ENCODE measurements at regions not wholly inside any gene's neighbourhood (a gene's known extent, or its start where the extent isn't known, plus 50 kb on each side); places are given as distances from the start of the nearest gene placed in this dataset.

DNA sequence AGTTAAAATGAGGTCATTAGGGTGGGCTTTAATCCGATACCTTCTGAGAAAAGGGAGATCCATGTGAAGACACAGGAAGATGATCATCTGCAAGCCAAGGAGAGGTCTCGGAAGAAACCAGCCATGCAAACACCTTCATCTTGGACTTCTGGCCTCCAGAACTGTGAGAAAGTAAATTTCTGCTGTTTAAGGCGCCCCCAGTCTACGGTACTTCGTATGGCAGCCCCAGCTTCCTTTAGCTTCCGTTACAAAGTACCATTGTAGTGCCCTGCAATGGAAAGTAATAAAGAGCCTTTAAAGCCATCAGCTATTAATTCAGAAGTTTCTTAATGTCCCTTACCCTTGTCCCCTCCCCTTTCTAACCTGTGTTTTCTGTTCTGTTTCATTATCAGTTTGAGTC, 308.1 kb downstream of the AACS start:
- DNase-seq = no peak

GRCh38 chr12:125376422-125376821, 311.2 kb downstream of the AACS start:
- no peak for DNase-seq

DNA sequence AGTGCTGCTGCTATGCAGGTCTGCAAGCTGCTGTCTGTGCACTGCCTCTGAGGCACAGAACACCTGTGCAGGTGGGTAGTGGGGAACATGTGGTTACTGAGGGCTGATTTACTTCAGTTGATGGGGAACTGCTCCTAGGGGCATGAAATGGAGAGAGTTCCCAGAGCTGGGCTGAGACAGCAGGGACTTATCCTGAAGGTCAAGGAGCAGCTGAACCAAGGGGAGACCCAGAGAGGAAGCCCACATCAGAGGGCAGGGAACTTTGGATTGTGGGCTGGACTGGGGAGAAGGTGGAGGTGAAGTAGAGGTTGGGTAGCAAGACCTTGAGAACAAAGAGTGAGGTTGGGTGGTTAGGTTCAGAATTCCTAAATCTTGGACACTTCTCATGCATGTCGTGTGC, 311.9 kb downstream of the AACS start:
- DNase-seq = no peak

- no peak for DNase-seq
Measured at GRCh38 chr12:125381373-125381772, 316.1 kb downstream of the AACS start.

DNA sequence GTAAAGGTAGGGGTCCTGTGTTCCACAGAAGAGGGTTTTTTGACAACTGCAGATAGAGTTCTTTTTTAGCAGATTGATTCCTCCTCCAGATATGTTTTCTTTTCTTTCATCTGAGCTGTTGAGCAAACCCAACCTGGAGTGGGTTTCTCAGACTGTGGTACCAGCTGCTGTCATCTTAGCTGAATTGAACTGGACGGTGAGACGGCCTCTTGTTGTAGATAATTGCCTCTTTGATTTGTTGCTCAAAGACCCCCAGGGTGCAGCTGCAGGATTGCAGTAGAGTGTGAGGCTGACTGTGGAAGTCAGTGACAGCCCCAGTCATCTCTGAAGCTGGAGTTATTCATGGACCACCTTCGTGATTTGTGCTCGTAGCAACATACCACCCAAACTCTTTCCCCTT, 317.7 kb downstream of the AACS start:
- no peak for DNase-seq

GRCh38 chr12:125386652-125387051, 321.4 kb downstream of the AACS start:
- DNase-seq = no peak

GRCh38 chr12:125387206-125387605, 322.0 kb downstream of the AACS start:
- DNase-seq = no peak

DNA sequence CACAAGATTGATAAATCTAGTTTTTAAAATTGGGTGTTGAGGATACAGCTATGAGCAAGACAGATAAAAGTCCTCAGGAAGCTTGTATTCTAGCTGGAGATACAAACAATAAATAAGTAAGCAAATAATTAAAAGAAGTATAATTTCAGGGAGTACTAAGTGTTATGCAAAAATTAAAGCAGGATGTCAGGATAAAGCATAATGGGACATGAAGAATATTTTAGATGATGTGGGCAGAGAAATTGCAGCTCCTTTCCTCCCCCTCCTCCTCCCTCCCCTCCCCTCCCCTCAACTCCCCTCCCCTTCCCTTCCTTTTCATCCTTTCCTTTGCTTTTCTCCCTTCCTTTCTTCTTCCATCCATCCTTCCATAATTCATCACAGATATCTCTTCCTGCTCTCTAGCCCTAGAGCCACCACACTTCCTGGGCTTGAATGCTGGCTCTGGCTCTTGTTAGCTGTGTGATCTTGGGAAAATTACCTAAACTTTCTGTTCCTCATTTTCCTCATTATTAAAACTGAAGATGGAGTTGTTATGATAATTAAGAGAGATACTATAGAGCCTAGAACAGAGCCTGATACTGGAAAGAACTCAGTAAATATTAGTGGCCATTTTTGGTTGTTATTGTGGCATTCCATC, 323.9 kb downstream of the AACS start:
- no peak for DNase-seq

DNA sequence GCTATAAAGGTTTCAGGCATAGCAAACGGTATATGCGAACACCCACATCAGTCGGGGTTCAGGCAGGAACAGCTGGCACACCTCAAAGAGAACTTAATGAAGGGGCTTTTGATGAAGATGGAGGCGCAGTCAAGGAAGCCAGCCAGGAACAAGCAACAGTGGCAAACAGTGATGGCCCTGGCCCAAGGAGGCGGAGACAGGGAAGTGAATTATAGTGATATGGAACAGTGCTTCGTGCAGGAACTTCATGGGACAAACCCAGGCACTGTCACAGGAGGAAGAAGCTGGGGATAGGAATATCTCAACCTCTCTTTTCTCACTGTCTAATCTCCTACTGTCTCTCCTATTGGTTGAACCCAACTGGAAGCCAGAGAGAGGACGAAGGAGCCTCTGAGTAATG, 328.3 kb downstream of the AACS start:
- no peak for DNase-seq

GRCh38 chr12:125395583-125396215, 330.5 kb downstream of the AACS start:
- no peak for DNase-seq

DNA sequence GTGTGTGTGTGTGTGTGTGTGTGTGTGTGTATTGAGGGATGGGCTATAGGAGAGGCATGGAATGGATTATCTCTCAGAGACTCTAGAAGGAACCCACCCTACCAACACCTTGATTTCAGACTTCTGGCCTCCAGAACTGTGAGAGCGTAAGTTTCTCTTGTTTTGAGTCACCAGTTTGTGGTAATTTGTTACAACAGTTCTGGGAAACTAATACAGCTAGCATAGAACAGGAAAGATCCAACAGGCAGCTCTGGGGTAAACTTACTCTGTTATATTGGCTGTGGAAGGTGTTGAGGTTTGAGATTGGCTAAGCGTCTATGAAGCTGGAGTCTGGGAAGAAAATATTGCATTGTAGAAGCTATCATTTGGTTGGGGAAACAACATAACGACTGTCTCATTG, 334.3 kb downstream of the AACS start:
- DNase-seq = no peak

- no peak for DNase-seq
Measured at GRCh38 chr12:125402874-125403789, 337.9 kb downstream of the AACS start.

- DNase-seq = no peak
Measured at GRCh38 chr12:125403843-125404242, 338.6 kb downstream of the AACS start.

DNA sequence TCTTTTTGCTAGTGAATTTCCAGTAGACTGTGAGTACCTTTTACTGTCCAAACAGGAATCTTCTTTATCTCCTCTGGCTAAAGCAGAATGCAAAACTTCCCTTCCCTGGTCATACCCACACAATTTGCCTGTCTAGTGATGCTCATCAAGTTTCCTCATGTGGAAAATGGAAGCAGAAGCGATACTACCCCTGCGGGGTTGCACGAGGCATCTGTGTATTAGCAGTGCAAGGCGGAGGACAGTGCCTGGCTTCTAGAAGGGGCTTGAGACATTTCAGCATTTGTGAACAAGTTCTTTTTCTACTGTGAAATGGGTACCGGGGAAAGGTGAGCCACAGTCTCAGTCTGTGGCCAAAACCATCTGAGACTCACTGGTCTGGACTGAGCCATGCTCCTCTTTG, 340.9 kb downstream of the AACS start:
- DNase-seq = no peak

GRCh38 chr12:125408718-125409117, 343.5 kb downstream of the AACS start:
- no peak for DNase-seq

DNA sequence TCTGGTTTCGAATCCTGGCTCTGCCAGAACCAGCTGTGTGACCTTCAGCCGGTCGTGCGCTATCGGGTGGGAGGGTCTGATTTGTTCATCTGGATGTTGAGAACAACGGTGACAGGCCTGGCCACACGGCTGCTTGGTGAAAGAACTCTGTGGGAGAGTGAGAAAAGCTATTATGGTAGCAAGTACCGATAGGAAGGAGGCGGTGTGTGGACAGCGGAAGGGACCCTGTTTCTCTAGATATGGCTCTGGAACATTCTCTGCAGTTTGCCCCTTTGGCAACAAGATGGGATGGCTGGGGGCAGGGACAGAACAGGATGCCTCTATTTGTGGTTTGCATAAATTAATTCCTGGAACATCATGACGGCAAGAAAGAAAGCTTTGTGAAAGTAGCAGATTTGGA, 347.3 kb downstream of the AACS start:
- no peak for DNase-seq

- DNase-seq = no peak
Measured at GRCh38 chr12:125417446-125417845, 352.2 kb downstream of the AACS start.

DNA sequence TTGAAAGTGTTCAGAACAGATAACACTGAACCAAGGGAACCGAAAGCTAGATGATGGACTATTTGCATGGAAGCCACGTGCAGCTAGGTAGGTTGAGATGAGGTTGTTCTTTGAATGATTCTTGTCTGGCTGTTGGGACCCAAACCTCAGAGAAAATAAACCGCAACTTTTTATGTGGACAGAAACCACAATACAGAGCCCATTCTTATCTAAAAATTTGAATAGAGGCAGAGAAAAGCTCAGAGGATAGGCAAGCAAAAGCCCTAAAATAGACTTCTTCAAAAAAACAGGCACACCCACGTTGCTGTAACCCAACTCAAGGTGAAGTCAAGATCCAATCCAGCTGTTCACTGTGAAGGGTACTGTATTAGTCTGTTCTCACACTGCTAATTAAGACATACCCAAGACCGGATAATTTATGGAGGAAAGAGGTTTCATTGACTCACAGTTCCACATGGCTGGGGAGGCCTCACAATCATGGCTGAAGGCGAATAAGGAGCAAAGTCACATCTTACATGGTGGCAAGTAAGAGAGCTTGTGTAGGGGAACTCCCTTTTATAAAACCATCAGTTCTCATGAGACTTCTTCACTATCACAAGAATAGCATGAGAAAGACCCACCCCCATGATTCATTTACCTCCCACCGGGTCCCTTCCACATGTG, 353.8 kb downstream of the AACS start:
- DNase-seq = no peak

- DNase-seq = no peak
Measured at GRCh38 chr12:125424909-125425308, 359.7 kb downstream of the AACS start.

- DNase-seq = no peak
Measured at GRCh38 chr12:125431516-125431915, 366.3 kb downstream of the AACS start.

- DNase-seq = no peak
Measured at GRCh38 chr12:125434131-125434530, 368.9 kb downstream of the AACS start.

GRCh38 chr12:125434936-125435443, 369.8 kb downstream of the AACS start:
- no peak for DNase-seq

GRCh38 chr12:125435871-125436270, 370.6 kb downstream of the AACS start:
- DNase-seq = no peak

Data from NCI-H1417 treated with DMSO at 0.1 percent for 48 hours (cell line).